ENCODE measurements at regions not wholly inside any gene's neighbourhood (a gene's known extent, or its start where the extent isn't known, plus 50 kb on each side); places are given as distances from the start of the nearest gene placed in this dataset.
"Not testable (repeated sequence)": the region's sequence is repeated elsewhere in the genome, so short reads cannot be mapped to it uniquely, and the experiment has no call there.

DNA sequence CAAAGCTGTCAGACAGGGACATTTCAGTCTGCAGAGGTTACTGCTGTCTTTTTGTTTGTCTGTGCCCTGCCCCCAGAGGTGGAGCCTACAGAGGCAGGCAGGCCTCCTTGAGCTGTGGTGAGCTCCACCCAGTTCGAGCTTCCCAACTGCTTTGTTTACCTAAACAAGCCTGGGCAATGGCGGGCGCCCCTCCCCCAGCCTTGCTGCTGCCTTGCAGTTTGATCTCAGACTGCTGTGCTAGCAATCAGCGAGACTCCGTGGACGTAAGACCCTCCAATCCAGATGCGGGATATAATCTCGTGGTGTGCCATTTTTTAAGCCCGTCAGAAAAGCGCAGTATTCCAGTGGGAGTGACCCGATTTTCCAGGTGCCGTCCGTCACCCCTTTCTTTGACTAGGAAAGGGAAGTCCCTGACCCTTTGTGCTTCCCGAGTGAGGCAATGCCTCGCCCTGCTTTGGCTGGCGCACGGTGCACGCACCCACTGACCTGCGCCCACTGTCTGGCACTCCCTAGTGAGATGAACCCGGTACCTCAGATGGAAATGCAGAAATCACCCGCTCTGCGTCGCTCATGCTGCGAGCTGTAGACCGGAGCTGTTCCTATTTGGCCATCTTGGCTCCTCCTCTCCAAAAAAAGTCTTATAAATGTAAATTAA, 54.1 kb upstream of the RIMS1 start:
- not testable (repeated sequence) for TF ChIP-seq CTCF (IDR thresholded peaks at IDR 0.05; ENCODE audit: borderline replicate concordance, extremely low read depth, low read length, poor library complexity, severe bottlenecking); EZH2 (IDR thresholded peaks at IDR 0.05; ENCODE audit: borderline replicate concordance, low read depth, low read length, severe bottlenecking)

All from DND-41 (cell line).